ENCODE measurements at regions not wholly inside any gene's neighbourhood (a gene's known extent, or its start where the extent isn't known, plus 50 kb on each side); places are given as distances from the start of the nearest gene placed in this dataset.

- H3K27me3 ChIP-seq (ENCODE audit: control insufficient read depth in 3 of 3, insufficient read depth in 3 of 3, low read length in 2 of 3), result no peaks in the 10 kb centered on the region
- no peak for DNase-seq
- H3K9me3 ChIP-seq (ENCODE audit: control insufficient read depth in 4 of 4, insufficient read depth in 3 of 4, low read length in 3 of 4), result peaks cover 0 to 6% (median 1%) of the 10 kb centered on the region in 4 donors
- H3K4me3 ChIP-seq, result no peak overlapping the region
- no peak overlapping the region for H3K27ac ChIP-seq (ENCODE audit: low read depth in 1 of 2, low read length in 1 of 2)
- H3K36me3 ChIP-seq (ENCODE audit: control insufficient read depth in 4 of 4, insufficient read depth in 4 of 4, low read length in 4 of 4), result no peaks in the 10 kb centered on the region
- no peak for ATAC-seq (ENCODE audit: insufficient read depth, low FRiP score)
- peaks cover 0 to 2% (median 0%) of the 10 kb centered on the region in 5 donors for H3K4me1 ChIP-seq (ENCODE audit: control insufficient read depth in 5 of 5, insufficient read depth in 5 of 5, low read length in 5 of 5)
- H3K9ac ChIP-seq (ENCODE audit: insufficient read depth in 1 of 2, low read length in 2 of 2), result no peak overlapping the region
- 76 to 95% methylated on average over 2 of the region's 2 CpGs for WGBS, 2 donors
- TF ChIP-seq, protein P1, sequence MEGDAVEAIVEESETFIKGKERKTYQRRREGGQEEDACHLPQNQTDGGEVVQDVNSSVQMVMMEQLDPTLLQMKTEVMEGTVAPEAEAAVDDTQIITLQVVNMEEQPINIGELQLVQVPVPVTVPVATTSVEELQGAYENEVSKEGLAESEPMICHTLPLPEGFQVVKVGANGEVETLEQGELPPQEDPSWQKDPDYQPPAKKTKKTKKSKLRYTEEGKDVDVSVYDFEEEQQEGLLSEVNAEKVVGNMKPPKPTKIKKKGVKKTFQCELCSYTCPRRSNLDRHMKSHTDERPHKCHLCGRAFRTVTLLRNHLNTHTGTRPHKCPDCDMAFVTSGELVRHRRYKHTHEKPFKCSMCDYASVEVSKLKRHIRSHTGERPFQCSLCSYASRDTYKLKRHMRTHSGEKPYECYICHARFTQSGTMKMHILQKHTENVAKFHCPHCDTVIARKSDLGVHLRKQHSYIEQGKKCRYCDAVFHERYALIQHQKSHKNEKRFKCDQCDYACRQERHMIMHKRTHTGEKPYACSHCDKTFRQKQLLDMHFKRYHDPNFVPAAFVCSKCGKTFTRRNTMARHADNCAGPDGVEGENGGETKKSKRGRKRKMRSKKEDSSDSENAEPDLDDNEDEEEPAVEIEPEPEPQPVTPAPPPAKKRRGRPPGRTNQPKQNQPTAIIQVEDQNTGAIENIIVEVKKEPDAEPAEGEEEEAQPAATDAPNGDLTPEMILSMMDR (IDR thresholded peaks at IDR 0.05; ENCODE audit: control extremely low read depth, extremely low read depth), result no peak
These were observed 463.2 kb downstream of the OCA2 start for GRCh38 chr15:27635916-27636315.

DNA sequence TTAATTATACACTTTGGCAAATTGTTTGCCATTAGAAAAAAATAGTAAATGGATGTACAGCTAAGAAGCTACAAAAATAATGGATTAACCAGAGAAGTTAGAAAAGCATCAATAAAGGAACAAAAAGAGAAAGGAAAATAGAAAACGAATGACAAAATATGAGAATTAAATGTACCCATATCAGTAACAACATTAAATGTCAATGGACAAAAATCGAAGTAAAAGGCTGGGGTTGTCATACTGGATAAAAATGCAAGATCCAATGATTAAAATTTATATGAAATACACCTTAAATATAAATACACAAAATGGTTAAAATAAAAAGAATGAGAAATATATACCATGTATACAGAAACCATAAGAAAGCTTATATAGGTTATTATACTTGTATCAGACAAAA is 470.6 kb downstream of the OCA2 start:
- Histone ChIP-seq H3K4me3 (no peak overlapping the region), H3K4me1 (ENCODE audit: control insufficient read depth in 5 of 5, insufficient read depth in 5 of 5, low read length in 5 of 5) (no peaks in the 10 kb centered on the region), H3K27ac (ENCODE audit: low read depth in 1 of 2, low read length in 1 of 2) (no peak overlapping the region), H3K9me3 (ENCODE audit: control insufficient read depth in 4 of 4, insufficient read depth in 3 of 4, low read length in 3 of 4) (peaks cover 0 to 5% (median 2%) of the 10 kb centered on the region in 4 donors), H3K36me3 (ENCODE audit: control insufficient read depth in 4 of 4, insufficient read depth in 4 of 4, low read length in 4 of 4) (no peaks in the 10 kb centered on the region), H3K27me3 (ENCODE audit: control insufficient read depth in 3 of 3, insufficient read depth in 3 of 3, low read length in 2 of 3) (no peaks in the 10 kb centered on the region), H3K9ac (ENCODE audit: insufficient read depth in 1 of 2, low read length in 2 of 2) (no peak overlapping the region)
- no peak for ATAC-seq (ENCODE audit: insufficient read depth, low FRiP score)
- WGBS, 2 donors, result 81 to 90% methylated on average over 2 of the region's 2 CpGs
- DNase-seq, result no peak
- TF ChIP-seq, protein P1 (IDR thresholded peaks at IDR 0.05; ENCODE audit: control extremely low read depth, extremely low read depth), result no peak

- Histone ChIP-seq H3K4me3 (no peak overlapping the region), H3K36me3 (ENCODE audit: control insufficient read depth in 4 of 4, insufficient read depth in 4 of 4, low read length in 4 of 4) (no peaks in the 10 kb centered on the region), H3K9me3 (ENCODE audit: control insufficient read depth in 4 of 4, insufficient read depth in 3 of 4, low read length in 3 of 4) (peaks cover 0 to 5% (median 2%) of the 10 kb centered on the region in 4 donors), H3K27ac (ENCODE audit: low read depth in 1 of 2, low read length in 1 of 2) (no peak overlapping the region), H3K4me1 (ENCODE audit: control insufficient read depth in 5 of 5, insufficient read depth in 5 of 5, low read length in 5 of 5) (peaks cover 0 to 6% (median 0%) of the 10 kb centered on the region in 5 donors), H3K9ac (ENCODE audit: insufficient read depth in 1 of 2, low read length in 2 of 2) (no peak overlapping the region), H3K27me3 (ENCODE audit: control insufficient read depth in 3 of 3, insufficient read depth in 3 of 3, low read length in 2 of 3) (no peaks in the 10 kb centered on the region)
- DNase-seq (no peak), ATAC-seq (ENCODE audit: insufficient read depth, low FRiP score) (no peak)
- TF ChIP-seq, protein P1 (IDR thresholded peaks at IDR 0.05; ENCODE audit: control extremely low read depth, extremely low read depth), result no peak
These were observed 471.5 kb downstream of the OCA2 start for GRCh38 chr15:27627623-27628022.

Data from lung (tissue), 11 donors.